Bronchial epithelial cell (primary cell): ENCODE measurements at regions not wholly inside any gene's neighbourhood (a gene's known extent, or its start where the extent isn't known, plus 50 kb on each side); places are given as distances from the start of the nearest gene placed in this dataset.

Source experiments
- DNase-seq: peaks from one replicate; pipeline ENCODE4 v3.0.0-alpha.2; 2010; ENCODE audit warnings: low read depth
- FAIRE-seq: peaks from 2 replicates; lab custom pipeline; 2011; peaks lifted over from hg19 to GRCh38; lab: Jason Lieb, UNC
- H3K27me3 ChIP-seq: 2 replicates; pipeline ENCODE4 v1.5.1; 2011; ENCODE audit warnings: low read length; ENCODE audit not compliant: control insufficient read depth, insufficient read depth
- H3K36me3 ChIP-seq: 2 replicates; pipeline ENCODE4 v1.5.1; 2011; ENCODE audit warnings: low read length; ENCODE audit not compliant: control insufficient read depth, insufficient read depth
- H3K4me3 ChIP-seq: 2 replicates; pipeline ENCODE4 v1.5.1; 2011; ENCODE audit warnings: mild to moderate bottlenecking, low read depth, low read length, control low read depth
- CTCF ChIP-seq: IDR thresholded peaks from 2 replicates; pipeline ENCODE4 v1.5.1; 2011; ENCODE audit warnings: mild to moderate bottlenecking, moderate library complexity, low read length, control low read depth, inconsistent platforms; ENCODE audit not compliant: insufficient read depth, severe bottlenecking

DNA sequence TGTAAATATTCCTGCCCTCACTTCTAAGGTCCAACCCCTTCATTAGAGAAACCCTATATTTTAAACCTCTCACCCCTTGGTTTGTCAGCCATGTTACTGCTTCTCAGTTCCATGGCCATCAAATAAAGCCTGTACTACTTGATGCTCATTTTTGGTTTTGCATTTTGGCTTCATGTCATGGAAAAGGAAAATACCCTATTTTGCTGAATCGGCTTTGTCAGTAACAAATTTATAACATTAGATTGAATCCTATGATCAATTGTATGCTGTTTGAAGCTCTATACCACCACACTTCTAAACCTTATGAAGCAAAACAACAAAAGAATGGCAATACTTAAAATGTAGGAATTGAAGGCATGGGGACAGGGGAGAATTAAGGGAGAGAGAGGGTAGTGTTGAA lies 333.1 kb downstream of the ETV1 start:
- no peak for FAIRE-seq
- no peak for TF ChIP-seq CTCF
- no peak for DNase-seq
- H3K36me3 ChIP-seq: no peaks in the 10 kb centered on the region
- H3K27me3 ChIP-seq: no peaks in the 10 kb centered on the region
- H3K4me3 ChIP-seq: no peak overlapping the region

DNA sequence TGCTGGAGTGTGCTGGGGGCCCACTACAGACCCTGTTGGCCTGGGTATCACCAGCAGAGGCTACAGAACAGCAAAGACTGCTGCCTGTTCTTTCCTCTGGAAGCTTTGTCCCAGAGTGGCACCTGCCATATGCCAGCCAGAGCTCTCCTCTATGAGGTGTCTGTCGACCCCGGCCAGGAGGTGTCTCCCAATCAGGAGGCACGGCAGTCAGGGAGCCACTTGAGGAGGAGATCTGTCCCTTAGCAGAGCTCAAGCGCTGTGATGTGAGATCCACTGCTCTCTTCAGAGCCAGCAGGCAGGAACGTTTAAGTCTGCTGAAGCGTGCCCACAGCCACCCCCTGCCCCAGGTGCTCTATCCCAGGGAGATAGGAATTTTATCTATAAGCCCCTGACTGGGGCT lies 316.2 kb downstream of the ETV1 start:
- Histone ChIP-seq H3K27me3 (no peaks in the 10 kb centered on the region), H3K36me3 (no peaks in the 10 kb centered on the region), H3K4me3 (no peak overlapping the region)
- DNase-seq (no peak), FAIRE-seq (no peak)
- TF ChIP-seq CTCF: no peak

GRCh38 chr7:13682626-13683025 lies 306.8 kb downstream of the ETV1 start:
- no peaks in the 10 kb centered on the region for H3K27me3 ChIP-seq
- H3K36me3 ChIP-seq: no peaks in the 10 kb centered on the region
- TF ChIP-seq CTCF: no peak
- H3K4me3 ChIP-seq: no peak overlapping the region
- DNase-seq: no peak
- no peak for FAIRE-seq

- FAIRE-seq: no peak
- Histone ChIP-seq H3K4me3 (no peak overlapping the region), H3K36me3 (no peaks in the 10 kb centered on the region), H3K27me3 (no peaks in the 10 kb centered on the region)
- no peak for DNase-seq
- TF ChIP-seq CTCF: no peak
Observed at GRCh38 chr7:13687500-13687899, 302.0 kb downstream of the ETV1 start.

DNA sequence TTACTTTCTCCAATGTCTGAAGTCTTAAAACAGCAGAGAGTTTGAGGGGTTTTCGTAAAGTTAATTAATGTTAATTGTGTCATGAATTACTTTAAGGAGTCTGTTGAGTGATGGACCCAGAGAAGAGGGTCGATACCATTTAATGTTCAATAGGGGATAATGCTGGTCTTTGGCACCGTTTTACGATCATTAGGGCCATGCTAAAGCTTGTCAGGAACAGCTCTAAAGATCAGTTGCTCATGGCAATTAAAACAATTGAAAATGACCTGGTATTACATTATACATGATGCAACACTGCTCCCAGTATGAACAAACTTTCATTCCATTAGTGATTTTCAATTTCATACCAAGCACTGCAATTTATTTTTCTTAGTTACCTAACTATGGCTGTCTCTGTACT lies 296.9 kb downstream of the ETV1 start:
- Histone ChIP-seq H3K36me3 (no peaks in the 10 kb centered on the region), H3K27me3 (no peaks in the 10 kb centered on the region), H3K4me3 (no peak overlapping the region)
- no peak for TF ChIP-seq CTCF
- FAIRE-seq (no peak), DNase-seq (no peak)

GRCh38 chr7:13702251-13702650 lies 287.2 kb downstream of the ETV1 start:
- no peak overlapping the region for H3K4me3 ChIP-seq
- FAIRE-seq: no peak
- no peak for DNase-seq
- H3K36me3 ChIP-seq: no peaks in the 10 kb centered on the region
- TF ChIP-seq CTCF: no peak
- H3K27me3 ChIP-seq: no peaks in the 10 kb centered on the region
